H1 (cell line): ENCODE measurements at regions not wholly inside any gene's neighbourhood (a gene's known extent, or its start where the extent isn't known, plus 50 kb on each side); places are given as distances from the start of the nearest gene placed in this dataset.

ENCODE experiments used
- CTCF ChIA-PET: fragments of 300-600 bp; sonication (Branson Sonifier 250); formaldehyde crosslinking; loops from one replicate; lab custom pipeline; 2021; ENCODE audit not compliant: partially characterized antibody; lab: Charles Lee
- POLR2A ChIA-PET: fragments of 300-600 bp; sonication (Branson Sonifier 250); formaldehyde crosslinking; loops from one replicate; lab custom pipeline; 2021; ENCODE audit warnings: inconsistent platforms; ENCODE audit not compliant: partially characterized antibody; lab: Charles Lee
- DNase-seq, 2 experiments: peaks; one replicate each; pipeline versions ENCODE4 v3.0.0 to v3.0.0-alpha.2; 2010 to 2022; ENCODE audit warnings: low spot score in 2 of 2, low read depth in 1 of 2, mixed read lengths in 1 of 2
- FAIRE-seq: peaks from 2 replicates; lab custom pipeline; 2011; peaks lifted over from hg19 to GRCh38; lab: Jason Lieb, UNC
- H2AFZ ChIP-seq: 2 replicates; pipeline ENCODE4 v1.8.1; 2012; ENCODE audit warnings: low read length, inconsistent platforms
- H2AK5ac ChIP-seq: 2 replicates; pipeline ENCODE4 v1.6.1; 2013; ENCODE audit warnings: low read depth, low read length
- H2BK120ac ChIP-seq: replicated peaks from 2 replicates; pipeline ENCODE3; 2013; ENCODE audit warnings: low read depth, low read length, inconsistent platforms
- H2BK12ac ChIP-seq: 2 replicates; pipeline ENCODE4 v1.6.1; 2013; ENCODE audit warnings: low read depth, low read length
- H2BK15ac ChIP-seq: 2 replicates; pipeline ENCODE4 v1.6.1; 2013; ENCODE audit warnings: low read length
- H2BK20ac ChIP-seq: 2 replicates; pipeline ENCODE4 v1.6.1; 2013; ENCODE audit warnings: low read length
- H2BK5ac ChIP-seq: 2 replicates; pipeline ENCODE4 v1.6.1; 2013; ENCODE audit warnings: low read depth, low read length
- H3K14ac ChIP-seq: 2 replicates; pipeline ENCODE4 v1.6.1; 2013; ENCODE audit warnings: inconsistent platforms; ENCODE audit not compliant: insufficient read length
- H3K18ac ChIP-seq: 2 replicates; pipeline ENCODE4 v1.6.1; 2013; ENCODE audit warnings: low read length; ENCODE audit errors: extremely low read depth
- H3K23ac ChIP-seq: 2 replicates; pipeline ENCODE4 v1.6.1; 2013; ENCODE audit warnings: inconsistent platforms; ENCODE audit not compliant: insufficient read length
- H3K23me2 ChIP-seq: 2 replicates; pipeline ENCODE4 v1.6.1; 2013; ENCODE audit warnings: low read depth, low read length
- H3K27ac ChIP-seq: 2 replicates; pipeline ENCODE4 v1.6.1; 2011; ENCODE audit warnings: low read depth, low read length, inconsistent platforms
- H3K27me3 ChIP-seq, 4 experiments: replicated peaks in 1 of 4; 1 replicate in 1 of 4; 2 replicates in 3 of 4; pipeline versions ENCODE4 v1.6.1 to v1.8.1; 2011 to 2013; ENCODE audit warnings: low read length in 3 of 4, mild to moderate bottlenecking in 3 of 4, inconsistent platforms in 2 of 4, mixed read lengths in 2 of 4, moderate library complexity in 1 of 4; ENCODE audit not compliant: control insufficient read depth in 3 of 4, insufficient read depth in 3 of 4; ENCODE audit errors: extremely low read depth in 1 of 4
- H3K36me3 ChIP-seq, 4 experiments: 2 replicates each; pipeline versions ENCODE4 v1.6.1 to v1.8.1; 2011 to 2013; ENCODE audit warnings: mild to moderate bottlenecking in 4 of 4, low read length in 3 of 4, moderate library complexity in 2 of 4, control low read depth in 1 of 4, inconsistent platforms in 1 of 4; ENCODE audit not compliant: insufficient read depth in 4 of 4, control insufficient read depth in 2 of 4
- H3K4ac ChIP-seq: replicated peaks from 2 replicates; pipeline ENCODE3; 2013; ENCODE audit warnings: low read length, low read depth, mixed read lengths, inconsistent platforms; ENCODE audit not compliant: insufficient read length
- H3K4me1 ChIP-seq, 4 experiments: replicated peaks in 1 of 4; 1 replicate in 1 of 4; 2 replicates in 3 of 4; pipeline versions ENCODE4 v1.6.1 to v1.8.1; 2011 to 2013; ENCODE audit warnings: low read length in 3 of 4, inconsistent platforms in 2 of 4, mixed read lengths in 1 of 4; ENCODE audit not compliant: insufficient read depth in 4 of 4, control insufficient read depth in 3 of 4
- H3K4me2 ChIP-seq, 2 experiments: 2 replicates each; pipeline versions ENCODE4 v1.6.1 to v1.8.1; 2011 to 2013; ENCODE audit warnings: low read depth in 2 of 2, low read length in 2 of 2, control low read depth in 1 of 2, inconsistent platforms in 1 of 2, mild to moderate bottlenecking in 1 of 2; ENCODE audit not compliant: insufficient read depth in 1 of 2
- H3K4me3 ChIP-seq, 4 experiments: fragments of 200-600, 300-600 bp in 1 of 4; sonication (generic), shearing (Covaris generic), sonication (Bioruptor Twin) in 1 of 4; 2 replicates each; pipeline versions ENCODE4 v1.5.1 to v1.8.1; 2011 to 2016; ENCODE audit warnings: low read length in 4 of 4, low read depth in 3 of 4, control low read depth in 2 of 4, inconsistent platforms in 2 of 4, mild to moderate bottlenecking in 2 of 4, mixed read lengths in 1 of 4, moderate library complexity in 1 of 4; ENCODE audit not compliant: insufficient read depth in 2 of 4; ENCODE audit errors: extremely low read depth in 1 of 4
- H3K56ac ChIP-seq: replicated peaks from 2 replicates; pipeline ENCODE3; 2013; ENCODE audit warnings: low read depth, mild to moderate bottlenecking, mixed read lengths, low read length, inconsistent platforms; ENCODE audit not compliant: insufficient read length
- H3K79me1 ChIP-seq: 2 replicates; pipeline ENCODE4 v1.6.1; 2013; ENCODE audit warnings: low read depth, low read length, control low read depth
- H3K79me2 ChIP-seq, 2 experiments: 2 replicates each; pipeline versions ENCODE4 v1.6.1 to v1.8.1; 2012 to 2013; ENCODE audit warnings: low read length in 2 of 2, mild to moderate bottlenecking in 2 of 2, inconsistent platforms in 1 of 2; ENCODE audit not compliant: insufficient read depth in 2 of 2, control insufficient read depth in 1 of 2
- H3K9ac ChIP-seq, 4 experiments: replicated peaks in 1 of 4; 1 replicate in 1 of 4; 2 replicates in 3 of 4; pipeline versions ENCODE4 v1.6.1 to v1.8.1; 2011 to 2013; ENCODE audit warnings: low read depth in 3 of 4, low read length in 3 of 4, control low read depth in 2 of 4, mild to moderate bottlenecking in 2 of 4, moderate library complexity in 2 of 4, inconsistent platforms in 1 of 4; ENCODE audit errors: extremely low read depth in 1 of 4
- H3K9me3 ChIP-seq, 2 experiments: 2 replicates each; pipeline versions ENCODE4 v1.6.1 to v1.8.1; 2012 to 2013; ENCODE audit warnings: mild to moderate bottlenecking in 2 of 2, moderate library complexity in 2 of 2, control low read depth in 1 of 2, inconsistent platforms in 1 of 2, low read depth in 1 of 2, low read length in 1 of 2, mixed read lengths in 1 of 2; ENCODE audit not compliant: insufficient read depth in 2 of 2
- H4K20me1 ChIP-seq, 2 experiments: replicated peaks in 1 of 2; 2 replicates each; pipeline versions ENCODE3 to v1.8.1; 2011 to 2013; ENCODE audit warnings: inconsistent platforms in 2 of 2, low read length in 2 of 2, mild to moderate bottlenecking in 1 of 2; ENCODE audit not compliant: insufficient read depth in 2 of 2, control insufficient read depth in 1 of 2
- H4K5ac ChIP-seq: 2 replicates; pipeline ENCODE4 v1.6.1; 2013; ENCODE audit warnings: low read length, low read depth, mixed read lengths, inconsistent platforms; ENCODE audit not compliant: insufficient read length
- H4K8ac ChIP-seq: 2 replicates; pipeline ENCODE4 v1.8.0; 2013; ENCODE audit warnings: mild to moderate bottlenecking, moderate library complexity, low read length, inconsistent platforms; ENCODE audit not compliant: insufficient read depth; ENCODE audit errors: extremely low read depth
- H4K91ac ChIP-seq: replicated peaks from 2 replicates; pipeline ENCODE3; 2013; ENCODE audit warnings: low read length, mixed read lengths, inconsistent platforms; ENCODE audit not compliant: insufficient read length
- BCL11A ChIP-seq, 2 experiments: IDR thresholded peaks; one replicate each; pipeline ENCODE4 v1.6.1; 2011; ENCODE audit warnings: low read depth in 2 of 2, low read length in 2 of 2, mild to moderate bottlenecking in 2 of 2
- CEBPB ChIP-seq: IDR thresholded peaks from 2 replicates; pipeline ENCODE4 v1.6.1; 2012; ENCODE audit warnings: low read depth, low read length
- CHD1 ChIP-seq: IDR thresholded peaks from 2 replicates; pipeline ENCODE4 v1.6.1; 2012; ENCODE audit warnings: low read depth, low read length, improper control_type of control experiment
- CREB1 ChIP-seq: IDR thresholded peaks from 2 replicates; pipeline ENCODE4 v1.6.1; 2012; ENCODE audit warnings: inconsistent platforms
- CTBP2 ChIP-seq: IDR thresholded peaks from 2 replicates; pipeline ENCODE4 v1.7.0; 2011; ENCODE audit warnings: borderline replicate concordance, mild to moderate bottlenecking, moderate library complexity, mixed read lengths, low read length; ENCODE audit not compliant: insufficient read depth, insufficient read length
- CTCF ChIP-seq, 3 experiments: IDR thresholded peaks; 1 replicate in 2 of 3; 2 replicates in 1 of 3; pipeline versions ENCODE4 v1.5.1 to v1.6.1; 2011; ENCODE audit warnings: low read length in 3 of 3, mild to moderate bottlenecking in 3 of 3, inconsistent platforms in 2 of 3, low read depth in 1 of 3, moderate library complexity in 1 of 3; ENCODE audit not compliant: insufficient read depth in 1 of 3; ENCODE audit errors: control extremely low read depth in 1 of 3
- EGR1 ChIP-seq: IDR thresholded peaks from 2 replicates; pipeline ENCODE4 v1.6.1; 2011; ENCODE audit warnings: low read depth, low read length, borderline replicate concordance
- JUND ChIP-seq: IDR thresholded peaks from 2 replicates; pipeline ENCODE4 v1.6.1; 2011; ENCODE audit warnings: mild to moderate bottlenecking, improper control_type of control experiment, low read length
- KDM4A ChIP-seq: IDR thresholded peaks from one replicate; pipeline ENCODE4 v1.7.1; 2012; ENCODE audit warnings: low read depth, mild to moderate bottlenecking, moderate library complexity, low read length, inconsistent platforms; ENCODE audit not compliant: severe bottlenecking
- SIN3A ChIP-seq, 2 experiments: IDR thresholded peaks in 1 of 2; conservative IDR thresholded peaks in 1 of 2; 2 replicates each; pipeline ENCODE4 v1.6.1; 2011 to 2012; ENCODE audit warnings: low read length in 2 of 2, improper control_type of control experiment in 1 of 2, low read depth in 1 of 2, mild to moderate bottlenecking in 1 of 2
- SP1 ChIP-seq: IDR thresholded peaks from 2 replicates; pipeline ENCODE4 v1.6.1; 2011; ENCODE audit warnings: low read depth, low read length
- SUZ12 ChIP-seq: fragments of 200-600 bp; sonication (generic); IDR thresholded peaks from 2 replicates; pipeline ENCODE4 v1.6.1; 2012; ENCODE audit warnings: mild to moderate bottlenecking, inconsistent platforms, low read length, moderate library complexity, mixed read lengths
- TAF1 ChIP-seq: IDR thresholded peaks from 2 replicates; pipeline ENCODE4 v1.6.1; 2011; ENCODE audit warnings: mild to moderate bottlenecking, low read depth, low read length
- WGBS, 2 experiments: shearing (Covaris generic) in 1 of 2; methylation state at CpG; one replicate each; pipeline versions ENCODE4 v1.1.6 to v1.1.7; 2013 to 2015; ENCODE audit warnings: low lambda C conversion rate in 2 of 2, mixed read lengths in 2 of 2, inconsistent platforms in 1 of 2, low coverage in 1 of 2, missing lambda C conversion rate in 1 of 2; ENCODE audit not compliant: insufficient replicate concordance in 2 of 2, insufficient coverage in 1 of 2, insufficient read length in 1 of 2; ENCODE audit errors: extremely low coverage in 1 of 2, missing lambda C conversion rate in 1 of 2; 5-methylcytosine and 5-hydroxymethylcytosine counted together

- Histone ChIP-seq H4K8ac (no peak overlapping the region), H3K27me3 (peaks cover 0 to 1% (median 0%) of the 10 kb centered on the region in 4 experiments; a peak in 1 of 7 replicates), H4K91ac (no peak overlapping the region), H4K20me1 (no peaks in the 10 kb centered on the region), H3K23me2 (no peaks in the 10 kb centered on the region), H2BK5ac (no peak overlapping the region), H3K23ac (no peak overlapping the region), H3K4me3 (no peak overlapping the region), H2BK120ac (no peak overlapping the region), H2AFZ (no peak overlapping the region), H3K4me1 (no peaks in the 10 kb centered on the region; a peak in 1 of 7 replicates), H3K27ac (no peak overlapping the region), H4K5ac (no peak overlapping the region), H2BK20ac (no peak overlapping the region), H3K18ac (no peak overlapping the region), H2AK5ac (no peak overlapping the region), H2BK15ac (no peak overlapping the region), H3K36me3 (no peaks in the 10 kb centered on the region), H3K56ac (no peak overlapping the region), H3K4me2 (no peak overlapping the region), H3K4ac (no peak overlapping the region), H3K79me2 (no peaks in the 10 kb centered on the region), H3K14ac (no peak overlapping the region), H3K9me3 (no peaks in the 10 kb centered on the region), H2BK12ac (no peak overlapping the region), H3K9ac (no peak overlapping the region), H3K79me1 (no peaks in the 10 kb centered on the region)
- CTCF ChIA-PET: interaction anchor here (0.7 kb wide), 1 partner anchor 350 kb away, joined by 3 read pairs; no protein-coding TSS in a partner anchor
- POLR2A ChIA-PET: no interaction called here
- TF ChIP-seq KDM4A: no peak
- no peak for TF ChIP-seq CEBPB
- no peak for TF ChIP-seq SP1
- TF ChIP-seq CTCF (IDR thresholded peaks at IDR 0.05; ENCODE audit: control extremely low read depth in 1 of 3, insufficient read depth in 1 of 3, low read depth in 1 of 3, low read length in 3 of 3): no peak
- no peak for TF ChIP-seq CREB1
- TF ChIP-seq BCL11A (IDR thresholded peaks at IDR 0.05; ENCODE audit: low read depth in 2 of 2, low read length in 2 of 2): no peak
- TF ChIP-seq SIN3A (conservative IDR thresholded peaks at IDR 0.05 in 1 of 2, IDR thresholded peaks at IDR 0.05 in 1 of 2; ENCODE audit: low read depth in 1 of 2, low read length in 2 of 2): no peak
- TF ChIP-seq EGR1: no peak
- TF ChIP-seq CTBP2: no peak
- TF ChIP-seq SUZ12: no peak
- TF ChIP-seq CHD1: no peak
- TF ChIP-seq JUND: no peak
- no peak for TF ChIP-seq TAF1
- 89% methylated on average over 1 of the region's 1 CpG; no CpG with 5 or more reads in 1 of the 2 experiments for WGBS, 2 experiments
- FAIRE-seq: no peak
- no peak for DNase-seq
Observed at GRCh38 chr2:186085226-186085625, 346.6 kb downstream of the FSIP2 start.
